Vagina (tissue), 2 donors: ENCODE measurements at regions not wholly inside any gene's neighbourhood (a gene's known extent, or its start where the extent isn't known, plus 50 kb on each side); places are given as distances from the start of the nearest gene placed in this dataset.

Source experiments
- DNase-seq, 2 donors: peaks; one replicate each; pipeline ENCODE4 v3.0.0-alpha.2; 2017; ENCODE audit errors: extremely low spot score in 2 of 2
- H3K27ac ChIP-seq: fragments of 200-600 bp; sonication (generic); one replicate; pipeline ENCODE4 v1.5.1; 2019
- H3K27me3 ChIP-seq: fragments of 200-600 bp; sonication (generic); one replicate; pipeline ENCODE4 v1.5.1; 2019
- H3K36me3 ChIP-seq, 2 donors: fragments of 200-600 bp; sonication (generic); one replicate each; pipeline ENCODE4 v1.5.1; 2017 to 2019
- H3K4me1 ChIP-seq: fragments of 200-600 bp; sonication (generic); one replicate; pipeline ENCODE4 v1.5.1; 2019
- H3K4me3 ChIP-seq, 2 donors: fragments of 200-600 bp; sonication (generic); 1 replicate in 1 of 2; 2 replicates in 1 of 2; pipeline ENCODE4 v1.5.1; 2016 to 2019
- H3K9me3 ChIP-seq: fragments of 200-600 bp; sonication (generic); one replicate; pipeline ENCODE4 v1.5.1; 2019
- CTCF ChIP-seq, 3 experiments: fragments of 450-650 bp in 2 of 3; fragments of 200-600 bp in 1 of 3; sonication (generic) in 1 of 3; IDR thresholded peaks; one replicate each; pipeline ENCODE4 v1.5.1; 2017 to 2019; ENCODE audit warnings: antibody characterized with exemption in 3 of 3, mild to moderate bottlenecking in 2 of 3, moderate library complexity in 2 of 3
- POLR2A ChIP-seq, 2 donors: fragments of 450-650 bp; IDR thresholded peaks; one replicate each; pipeline ENCODE4 v1.6.1; 2017; ENCODE audit warnings: antibody characterized with exemption in 2 of 2, mild to moderate bottlenecking in 2 of 2, moderate library complexity in 2 of 2
- POLR2AphosphoS5 ChIP-seq, 2 donors: sonication (generic); formaldehyde crosslinking; IDR thresholded peaks; one replicate each; pipeline ENCODE4 v1.9.0; 2017; ENCODE audit warnings: antibody characterized with exemption in 2 of 2, mild to moderate bottlenecking in 2 of 2, low read depth in 1 of 2; ENCODE audit not compliant: insufficient read depth in 1 of 2
- intact Hi-C: fragments of 100-400 bp; cut with DNase I; formaldehyde crosslinking; loops from one replicate; pipeline ENCODE4 v1.15.1; 2023

DNA sequence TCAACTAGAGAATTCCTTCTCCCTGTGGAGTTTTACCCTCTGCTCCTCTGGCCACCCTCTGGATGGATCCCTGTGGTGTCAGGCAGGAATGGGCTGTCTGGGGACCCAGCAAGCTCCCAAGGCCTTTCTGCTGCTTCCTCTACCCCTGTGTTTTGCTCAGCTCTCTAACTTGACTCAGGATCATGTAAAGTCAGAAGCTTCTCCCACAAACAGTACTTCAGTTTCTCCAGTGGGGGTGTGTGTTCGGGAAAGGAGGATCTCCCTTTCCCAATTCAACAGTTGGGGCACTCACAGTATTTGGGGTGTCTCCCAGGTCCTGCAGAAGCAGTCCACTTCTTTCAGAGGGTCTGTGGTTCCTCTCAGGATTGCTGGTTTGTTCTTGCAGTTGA lies 162.4 kb upstream of the NUDT4 start:
- no peaks in the 10 kb centered on the region for H3K27me3 ChIP-seq
- no peaks in the 10 kb centered on the region for H3K36me3 ChIP-seq
- H3K4me1 ChIP-seq: no peaks in the 10 kb centered on the region
- no peak for TF ChIP-seq POLR2A (IDR thresholded peaks at IDR 0.05)
- no peak for TF ChIP-seq POLR2AphosphoS5 (IDR thresholded peaks at IDR 0.05; ENCODE audit: insufficient read depth in 1 of 2, low read depth in 1 of 2)
- no peak for TF ChIP-seq CTCF (IDR thresholded peaks at IDR 0.05)
- no peak overlapping the region for H3K4me3 ChIP-seq
- no peak overlapping the region for H3K27ac ChIP-seq
- no peak for DNase-seq
- intact Hi-C loops: no loop called here
- H3K9me3 ChIP-seq: no peaks in the 10 kb centered on the region

- peaks cover 15% of the 10 kb centered on the region for H3K4me1 ChIP-seq
- TF ChIP-seq POLR2AphosphoS5 (IDR thresholded peaks at IDR 0.05; ENCODE audit: insufficient read depth in 1 of 2, low read depth in 1 of 2): no peak
- H3K4me3 ChIP-seq: no peak overlapping the region
- intact Hi-C loops: no loop called here
- no peaks in the 10 kb centered on the region for H3K27me3 ChIP-seq
- no peak overlapping the region for H3K27ac ChIP-seq
- H3K9me3 ChIP-seq: no peaks in the 10 kb centered on the region
- DNase-seq: no peak
- no peaks in the 10 kb centered on the region for H3K36me3 ChIP-seq
These were observed 157.8 kb upstream of the NUDT4 start for GRCh38 chr12:93219947-93220346.

GRCh38 chr12:93221841-93222240 lies 155.9 kb upstream of the NUDT4 start:
- Histone ChIP-seq H3K36me3 (no peaks in the 10 kb centered on the region), H3K4me3 (no peak overlapping the region), H3K27me3 (no peaks in the 10 kb centered on the region), H3K9me3 (no peaks in the 10 kb centered on the region), H3K27ac (no peak overlapping the region), H3K4me1 (peaks cover 15% of the 10 kb centered on the region)
- no peak for DNase-seq
- intact Hi-C loops: no loop called here
- TF ChIP-seq POLR2AphosphoS5 (IDR thresholded peaks at IDR 0.05; ENCODE audit: insufficient read depth in 1 of 2, low read depth in 1 of 2) (no peak), POLR2A (IDR thresholded peaks at IDR 0.05) (no peak), CTCF (IDR thresholded peaks at IDR 0.05) (no peak)

DNA sequence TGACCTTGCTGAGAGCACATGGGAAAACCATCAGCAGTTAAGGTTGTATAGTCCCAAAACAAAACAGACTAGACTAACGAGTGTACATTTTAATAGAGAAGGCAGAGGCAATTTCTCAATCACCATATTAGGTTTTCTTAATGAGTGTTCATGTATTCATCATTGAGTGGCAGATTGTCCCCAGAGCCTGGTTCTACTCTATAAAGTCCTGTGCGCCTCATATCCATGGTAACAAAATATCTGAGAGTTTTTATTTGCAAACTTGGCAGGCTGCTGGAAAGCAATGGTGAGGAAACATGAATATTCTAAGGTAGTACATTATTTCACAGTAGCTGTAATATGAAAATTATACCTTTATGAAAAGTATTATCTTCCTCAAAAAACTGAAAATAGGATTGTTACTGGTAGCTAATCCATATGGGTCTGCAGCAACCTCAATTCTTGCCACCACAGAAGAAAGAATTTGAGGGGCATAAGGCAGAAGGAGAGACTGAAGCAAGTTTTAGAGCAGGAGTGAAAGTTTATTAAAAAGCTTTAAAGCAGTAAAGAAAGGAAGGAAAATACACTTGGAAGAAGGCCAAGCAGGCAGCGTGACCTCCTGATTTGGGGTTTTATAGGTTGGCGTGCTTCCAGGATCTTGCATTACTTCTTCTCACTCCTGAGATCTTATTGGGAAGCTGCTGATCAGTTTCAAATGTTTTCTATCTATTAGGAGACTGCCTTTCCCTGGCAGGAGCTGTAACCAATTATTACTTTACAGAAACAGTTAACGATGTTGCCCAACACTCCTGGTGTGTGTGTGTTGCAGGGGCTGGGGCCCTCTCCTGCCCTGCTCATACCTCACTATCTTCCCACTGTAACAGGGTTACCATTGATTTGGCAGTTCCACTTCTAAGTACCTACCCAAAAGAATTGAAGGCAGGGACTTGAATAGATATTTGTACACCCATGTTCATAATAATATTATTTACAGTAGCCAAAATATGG lies 154.0 kb upstream of the NUDT4 start:
- no peaks in the 10 kb centered on the region for H3K27me3 ChIP-seq
- H3K36me3 ChIP-seq: no peaks in the 10 kb centered on the region
- no peak for DNase-seq
- peaks cover 15% of the 10 kb centered on the region for H3K4me1 ChIP-seq
- no peak overlapping the region for H3K27ac ChIP-seq
- no peaks in the 10 kb centered on the region for H3K9me3 ChIP-seq
- TF ChIP-seq POLR2AphosphoS5 (IDR thresholded peaks at IDR 0.05; ENCODE audit: insufficient read depth in 1 of 2, low read depth in 1 of 2) (peak in 1 of 2 donors; percentile 39), CTCF (IDR thresholded peaks at IDR 0.05) (no peak), POLR2A (IDR thresholded peaks at IDR 0.05) (no peak)
- no peak overlapping the region for H3K4me3 ChIP-seq
- intact Hi-C loops: no loop called here

DNA sequence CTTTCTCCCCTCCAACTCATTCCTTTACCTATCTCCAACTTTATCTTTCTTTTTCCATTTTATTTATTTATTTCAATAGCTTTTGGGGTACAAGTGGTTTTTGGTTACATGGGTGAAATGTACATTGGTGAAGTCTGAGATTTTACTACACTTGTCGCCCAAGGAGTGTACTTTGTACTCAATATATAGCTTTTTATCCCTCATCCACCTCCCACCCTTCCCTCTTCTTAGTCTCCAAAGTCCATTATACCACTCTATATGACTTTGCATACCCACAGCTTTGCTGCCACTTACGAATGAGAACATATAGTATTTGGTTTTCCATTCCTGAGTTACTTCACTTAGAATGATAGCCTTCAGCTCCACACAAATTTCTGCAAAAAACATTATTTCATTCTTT lies 152.6 kb upstream of the NUDT4 start:
- intact Hi-C loops: no loop called here
- Histone ChIP-seq H3K36me3 (no peaks in the 10 kb centered on the region), H3K27me3 (no peaks in the 10 kb centered on the region), H3K4me3 (no peak overlapping the region), H3K4me1 (peaks cover 15% of the 10 kb centered on the region), H3K9me3 (no peaks in the 10 kb centered on the region), H3K27ac (no peak overlapping the region)
- DNase-seq: no peak
- no peak for TF ChIP-seq POLR2A (IDR thresholded peaks at IDR 0.05)
- TF ChIP-seq CTCF (IDR thresholded peaks at IDR 0.05): no peak
- TF ChIP-seq POLR2AphosphoS5 (IDR thresholded peaks at IDR 0.05; ENCODE audit: insufficient read depth in 1 of 2, low read depth in 1 of 2): no peak
